ENCODE measurements at regions not wholly inside any gene's neighbourhood (a gene's known extent, or its start where the extent isn't known, plus 50 kb on each side); places are given as distances from the start of the nearest gene placed in this dataset.

DNA sequence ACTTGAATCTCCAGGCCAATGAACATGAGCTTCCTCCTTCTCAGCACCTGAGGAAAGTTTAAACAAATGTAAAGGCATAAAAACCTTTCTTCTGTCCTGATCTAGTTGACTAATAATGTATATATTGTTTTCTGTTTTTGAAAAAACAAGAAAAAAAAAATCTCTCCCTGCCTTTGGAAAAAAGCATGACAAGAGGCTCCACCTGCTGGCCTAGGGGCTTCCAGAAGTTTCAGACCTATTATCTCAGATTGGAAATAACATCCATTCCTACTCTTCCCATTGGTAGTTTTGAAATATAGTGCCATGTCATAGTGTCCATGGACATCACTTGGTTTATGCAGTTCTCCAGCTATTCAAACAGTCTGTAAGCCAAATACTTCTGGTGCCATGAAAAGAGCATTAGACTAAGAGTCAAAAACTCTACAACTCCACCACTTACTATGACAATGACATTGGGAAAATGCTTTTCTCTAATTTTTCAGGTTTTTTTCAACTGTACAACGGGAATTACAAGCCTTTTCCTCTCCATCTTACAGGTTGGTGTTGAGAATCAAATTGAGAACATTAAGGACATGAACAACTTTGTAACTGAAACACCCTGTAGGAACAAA is 409.6 kb upstream of the MPDZ start:
- Histone ChIP-seq H3K9me3 (ENCODE audit: control insufficient read depth in 2 of 2, low read length in 2 of 2) (no peaks in the 10 kb centered on the region), H3K36me3 (ENCODE audit: control insufficient read depth in 2 of 2, insufficient read depth in 2 of 2, low read length in 2 of 2) (no peaks in the 10 kb centered on the region), H3K4me3 (ENCODE audit: low read length in 2 of 2) (no peak overlapping the region), H3K4me1 (ENCODE audit: control insufficient read depth in 2 of 2, insufficient read depth in 2 of 2, low read length in 2 of 2) (no peaks in the 10 kb centered on the region), H3K27me3 (ENCODE audit: control insufficient read depth in 2 of 2, insufficient read depth in 2 of 2, low read length in 2 of 2) (no peaks in the 10 kb centered on the region), H3K27ac (ENCODE audit: low read depth in 2 of 2, low read length in 2 of 2) (no peak overlapping the region), H3K9ac (ENCODE audit: low read depth in 1 of 2, low read length in 2 of 2) (no peak overlapping the region)

- no peak overlapping the region for H3K9ac ChIP-seq (ENCODE audit: low read depth in 1 of 2, low read length in 2 of 2)
- no peak overlapping the region for H3K27ac ChIP-seq (ENCODE audit: low read depth in 2 of 2, low read length in 2 of 2)
- H3K36me3 ChIP-seq (ENCODE audit: control insufficient read depth in 2 of 2, insufficient read depth in 2 of 2, low read length in 2 of 2), result no peaks in the 10 kb centered on the region
- no peaks in the 10 kb centered on the region for H3K9me3 ChIP-seq (ENCODE audit: control insufficient read depth in 2 of 2, low read length in 2 of 2)
- no peaks in the 10 kb centered on the region for H3K4me1 ChIP-seq (ENCODE audit: control insufficient read depth in 2 of 2, insufficient read depth in 2 of 2, low read length in 2 of 2)
- no peaks in the 10 kb centered on the region for H3K27me3 ChIP-seq (ENCODE audit: control insufficient read depth in 2 of 2, insufficient read depth in 2 of 2, low read length in 2 of 2)
- H3K4me3 ChIP-seq (ENCODE audit: low read length in 2 of 2), result no peak overlapping the region
These were observed 408.9 kb upstream of the MPDZ start for GRCh38 chr9:13688223-13688989.

DNA sequence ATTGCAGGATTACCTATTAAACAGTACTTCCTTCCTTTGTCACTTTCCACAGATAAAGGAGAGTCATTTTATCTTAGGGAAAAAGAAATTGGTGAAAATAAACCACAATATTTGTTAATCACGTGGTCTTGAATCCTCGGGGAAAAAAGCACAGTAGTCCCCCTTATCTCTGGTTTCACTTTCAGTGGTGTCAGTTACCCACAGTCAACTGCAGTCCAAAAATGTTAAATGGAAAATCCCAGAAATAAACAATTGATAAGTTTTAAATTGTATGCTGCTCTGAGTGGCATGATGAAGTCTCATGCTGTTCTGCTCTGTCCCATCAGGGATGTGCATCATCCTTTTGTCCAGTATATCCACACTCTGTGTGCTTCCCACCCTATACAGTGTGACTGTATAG is 405.2 kb upstream of the MPDZ start:
- Histone ChIP-seq H3K4me1 (ENCODE audit: control insufficient read depth in 2 of 2, insufficient read depth in 2 of 2, low read length in 2 of 2) (no peaks in the 10 kb centered on the region), H3K9ac (ENCODE audit: low read depth in 1 of 2, low read length in 2 of 2) (no peak overlapping the region), H3K9me3 (ENCODE audit: control insufficient read depth in 2 of 2, low read length in 2 of 2) (no peaks in the 10 kb centered on the region), H3K27ac (ENCODE audit: low read depth in 2 of 2, low read length in 2 of 2) (no peak overlapping the region), H3K4me3 (ENCODE audit: low read length in 2 of 2) (no peak overlapping the region), H3K27me3 (ENCODE audit: control insufficient read depth in 2 of 2, insufficient read depth in 2 of 2, low read length in 2 of 2) (no peaks in the 10 kb centered on the region), H3K36me3 (ENCODE audit: control insufficient read depth in 2 of 2, insufficient read depth in 2 of 2, low read length in 2 of 2) (no peaks in the 10 kb centered on the region)

GRCh38 chr9:13677801-13678200 is 398.3 kb upstream of the MPDZ start:
- no peaks in the 10 kb centered on the region for H3K9me3 ChIP-seq (ENCODE audit: control insufficient read depth in 2 of 2, low read length in 2 of 2)
- H3K9ac ChIP-seq (ENCODE audit: low read depth in 1 of 2, low read length in 2 of 2), result no peak overlapping the region
- no peaks in the 10 kb centered on the region for H3K36me3 ChIP-seq (ENCODE audit: control insufficient read depth in 2 of 2, insufficient read depth in 2 of 2, low read length in 2 of 2)
- H3K4me3 ChIP-seq (ENCODE audit: low read length in 2 of 2), result no peak overlapping the region
- no peak overlapping the region for H3K27ac ChIP-seq (ENCODE audit: low read depth in 2 of 2, low read length in 2 of 2)
- no peaks in the 10 kb centered on the region for H3K4me1 ChIP-seq (ENCODE audit: control insufficient read depth in 2 of 2, insufficient read depth in 2 of 2, low read length in 2 of 2)
- H3K27me3 ChIP-seq (ENCODE audit: control insufficient read depth in 2 of 2, insufficient read depth in 2 of 2, low read length in 2 of 2), result no peaks in the 10 kb centered on the region

DNA sequence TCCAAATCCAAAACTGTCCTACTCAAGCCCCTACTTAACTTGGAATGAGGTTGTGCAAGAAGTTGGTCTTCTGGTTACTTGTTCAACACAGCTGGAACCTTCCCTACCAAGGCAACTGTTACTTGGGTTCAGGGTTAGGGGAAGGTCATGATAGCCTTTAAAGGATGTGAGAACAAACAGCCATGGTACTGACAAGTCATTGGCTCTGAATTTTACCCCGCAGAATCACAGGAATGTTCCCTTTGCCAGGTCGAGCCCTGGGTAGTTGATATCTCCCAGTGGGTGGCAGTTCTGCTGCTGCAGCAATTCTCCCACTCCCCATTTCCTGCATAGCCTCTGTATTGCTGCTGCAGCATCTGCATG is 396.1 kb upstream of the MPDZ start:
- Histone ChIP-seq H3K27me3 (ENCODE audit: control insufficient read depth in 2 of 2, insufficient read depth in 2 of 2, low read length in 2 of 2) (no peaks in the 10 kb centered on the region), H3K4me3 (ENCODE audit: low read length in 2 of 2) (no peak overlapping the region), H3K36me3 (ENCODE audit: control insufficient read depth in 2 of 2, insufficient read depth in 2 of 2, low read length in 2 of 2) (no peaks in the 10 kb centered on the region), H3K27ac (ENCODE audit: low read depth in 2 of 2, low read length in 2 of 2) (no peak overlapping the region), H3K9me3 (ENCODE audit: control insufficient read depth in 2 of 2, low read length in 2 of 2) (no peaks in the 10 kb centered on the region), H3K4me1 (ENCODE audit: control insufficient read depth in 2 of 2, insufficient read depth in 2 of 2, low read length in 2 of 2) (no peaks in the 10 kb centered on the region), H3K9ac (ENCODE audit: low read depth in 1 of 2, low read length in 2 of 2) (no peak overlapping the region)

DNA sequence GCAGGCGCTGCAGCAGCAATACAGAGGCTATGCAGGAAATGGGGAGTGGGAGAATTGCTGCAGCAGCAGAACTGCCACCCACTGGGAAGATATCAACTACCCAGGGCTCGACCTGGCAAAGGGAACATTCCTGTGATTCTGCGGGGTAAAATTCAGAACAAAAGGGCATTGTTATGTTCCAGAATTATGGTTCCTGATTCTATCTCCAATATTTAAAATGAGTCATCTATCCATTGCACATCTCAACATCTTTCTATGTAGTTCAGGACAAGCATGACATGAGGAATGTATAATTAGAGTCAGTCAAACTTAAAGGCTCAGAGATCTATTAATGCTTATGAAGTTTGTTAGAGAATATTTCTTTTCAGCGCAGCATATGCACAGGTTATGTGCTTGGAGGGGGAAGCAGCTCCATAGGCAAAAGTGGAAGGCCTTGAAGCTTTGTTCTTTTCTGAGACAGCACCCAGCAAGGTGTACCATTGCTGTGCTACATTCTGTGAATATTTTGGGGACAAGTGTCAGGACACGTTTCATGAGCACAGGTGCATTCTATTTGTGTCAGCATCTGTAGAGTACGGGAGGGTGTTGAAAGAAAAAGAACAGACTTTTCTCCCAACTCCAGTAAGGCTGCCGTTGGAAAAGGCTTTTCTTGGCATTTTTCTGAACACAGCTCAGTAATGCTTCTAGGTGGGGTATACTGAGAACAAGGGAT is 395.6 kb upstream of the MPDZ start:
- no peak overlapping the region for H3K9ac ChIP-seq (ENCODE audit: low read depth in 1 of 2, low read length in 2 of 2)
- no peak overlapping the region for H3K27ac ChIP-seq (ENCODE audit: low read depth in 2 of 2, low read length in 2 of 2)
- H3K4me1 ChIP-seq (ENCODE audit: control insufficient read depth in 2 of 2, insufficient read depth in 2 of 2, low read length in 2 of 2), result no peaks in the 10 kb centered on the region
- no peak overlapping the region for H3K4me3 ChIP-seq (ENCODE audit: low read length in 2 of 2)
- no peaks in the 10 kb centered on the region for H3K36me3 ChIP-seq (ENCODE audit: control insufficient read depth in 2 of 2, insufficient read depth in 2 of 2, low read length in 2 of 2)
- H3K27me3 ChIP-seq (ENCODE audit: control insufficient read depth in 2 of 2, insufficient read depth in 2 of 2, low read length in 2 of 2), result no peaks in the 10 kb centered on the region
- H3K9me3 ChIP-seq (ENCODE audit: control insufficient read depth in 2 of 2, low read length in 2 of 2), result no peaks in the 10 kb centered on the region

- no peaks in the 10 kb centered on the region for H3K9me3 ChIP-seq (ENCODE audit: control insufficient read depth in 2 of 2, low read length in 2 of 2)
- H3K4me3 ChIP-seq (ENCODE audit: low read length in 2 of 2), result no peak overlapping the region
- no peaks in the 10 kb centered on the region for H3K36me3 ChIP-seq (ENCODE audit: control insufficient read depth in 2 of 2, insufficient read depth in 2 of 2, low read length in 2 of 2)
- H3K9ac ChIP-seq (ENCODE audit: low read depth in 1 of 2, low read length in 2 of 2), result no peak overlapping the region
- H3K4me1 ChIP-seq (ENCODE audit: control insufficient read depth in 2 of 2, insufficient read depth in 2 of 2, low read length in 2 of 2), result no peaks in the 10 kb centered on the region
- H3K27ac ChIP-seq (ENCODE audit: low read depth in 2 of 2, low read length in 2 of 2), result no peak overlapping the region
- no peaks in the 10 kb centered on the region for H3K27me3 ChIP-seq (ENCODE audit: control insufficient read depth in 2 of 2, insufficient read depth in 2 of 2, low read length in 2 of 2)
These were observed 393.9 kb upstream of the MPDZ start for GRCh38 chr9:13673348-13673747.

DNA sequence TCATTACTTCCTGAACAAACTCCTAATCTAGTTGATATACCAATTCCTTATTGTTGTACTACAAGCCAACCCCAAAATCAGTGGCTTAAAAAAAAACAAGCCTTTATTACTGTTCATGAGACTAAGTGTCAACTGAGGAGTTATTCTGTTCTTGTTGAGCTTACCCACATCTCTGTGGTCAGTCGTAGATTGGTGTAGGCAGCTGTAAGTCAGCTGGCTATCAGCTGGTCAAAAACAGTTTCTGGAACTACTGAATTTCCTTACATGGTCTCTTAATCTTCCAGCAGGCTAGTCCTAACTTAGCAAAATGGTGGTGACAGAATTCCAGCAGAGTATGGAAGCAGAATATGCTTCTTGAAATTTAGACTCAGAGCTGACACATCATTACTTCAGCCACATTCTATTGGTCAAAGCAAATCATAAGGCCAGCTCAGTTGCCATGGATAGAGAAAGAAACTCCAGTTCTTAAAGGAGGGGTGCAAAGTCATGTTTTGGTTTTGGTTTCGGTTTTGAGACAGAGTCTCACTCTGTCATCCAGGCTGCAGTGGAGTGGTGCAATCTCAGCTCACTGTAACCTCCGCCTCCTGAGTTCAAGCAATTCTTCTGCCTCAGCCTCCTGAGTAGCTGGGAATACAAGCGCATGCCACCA is 386.1 kb upstream of the MPDZ start:
- no peak overlapping the region for H3K9ac ChIP-seq (ENCODE audit: low read depth in 1 of 2, low read length in 2 of 2)
- H3K27ac ChIP-seq (ENCODE audit: low read depth in 2 of 2, low read length in 2 of 2), result no peak overlapping the region
- no peaks in the 10 kb centered on the region for H3K9me3 ChIP-seq (ENCODE audit: control insufficient read depth in 2 of 2, low read length in 2 of 2)
- no peaks in the 10 kb centered on the region for H3K4me1 ChIP-seq (ENCODE audit: control insufficient read depth in 2 of 2, insufficient read depth in 2 of 2, low read length in 2 of 2)
- no peaks in the 10 kb centered on the region for H3K36me3 ChIP-seq (ENCODE audit: control insufficient read depth in 2 of 2, insufficient read depth in 2 of 2, low read length in 2 of 2)
- no peak overlapping the region for H3K4me3 ChIP-seq (ENCODE audit: low read length in 2 of 2)
- H3K27me3 ChIP-seq (ENCODE audit: control insufficient read depth in 2 of 2, insufficient read depth in 2 of 2, low read length in 2 of 2), result no peaks in the 10 kb centered on the region

DNA sequence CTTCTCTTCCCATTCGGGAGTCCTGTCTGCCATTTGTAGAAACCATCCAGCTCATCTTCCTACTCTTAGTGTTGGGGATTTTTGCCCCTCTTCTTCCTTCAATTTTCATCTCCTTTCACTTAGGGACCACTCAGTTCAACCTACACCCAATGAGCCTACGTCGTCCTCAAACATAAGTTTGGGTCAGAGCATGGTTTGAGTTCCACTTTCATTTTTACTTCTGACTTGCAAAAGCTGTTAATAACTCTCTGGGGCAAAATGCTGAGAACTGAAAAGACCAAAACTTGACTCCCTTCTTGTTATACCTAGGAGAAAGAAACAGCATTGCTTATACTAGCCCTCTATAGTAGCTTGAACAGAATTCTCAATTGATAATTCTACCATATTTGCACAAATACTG is 381.5 kb upstream of the MPDZ start:
- Histone ChIP-seq H3K4me3 (ENCODE audit: low read length in 2 of 2) (peak overlapping the region in 1 of 2 donors; percentile 33), H3K9ac (ENCODE audit: low read depth in 1 of 2, low read length in 2 of 2) (no peak overlapping the region), H3K27ac (ENCODE audit: low read depth in 2 of 2, low read length in 2 of 2) (no peak overlapping the region), H3K36me3 (ENCODE audit: control insufficient read depth in 2 of 2, insufficient read depth in 2 of 2, low read length in 2 of 2) (no peaks in the 10 kb centered on the region), H3K4me1 (ENCODE audit: control insufficient read depth in 2 of 2, insufficient read depth in 2 of 2, low read length in 2 of 2) (no peaks in the 10 kb centered on the region), H3K27me3 (ENCODE audit: control insufficient read depth in 2 of 2, insufficient read depth in 2 of 2, low read length in 2 of 2) (no peaks in the 10 kb centered on the region), H3K9me3 (ENCODE audit: control insufficient read depth in 2 of 2, low read length in 2 of 2) (no peaks in the 10 kb centered on the region)

Measured in mucosa of rectum (tissue), 2 donors.